ENCODE measurements at regions not wholly inside any gene's neighbourhood (a gene's known extent, or its start where the extent isn't known, plus 50 kb on each side); places are given as distances from the start of the nearest gene placed in this dataset.

- TF ChIP-seq CTCF (conservative IDR thresholded peaks at IDR 0.05; ENCODE audit: low read depth in 2 of 2), result no peak
- no peak for TF ChIP-seq POLR2AphosphoS5 (IDR thresholded peaks at IDR 0.05; ENCODE audit: low read depth)
- no peak for TF ChIP-seq EZH2 (IDR thresholded peaks at IDR 0.05; ENCODE audit: low read depth, unreplicated experiment)
- no peak for TF ChIP-seq REST (IDR thresholded peaks at IDR 0.05; ENCODE audit: unreplicated experiment)
- TF ChIP-seq JUNB (IDR thresholded peaks at IDR 0.05; ENCODE audit: unreplicated experiment), result no peak
- no peak for TF ChIP-seq EZH2phosphoT487 (IDR thresholded peaks at IDR 0.05; ENCODE audit: unreplicated experiment)
- TF ChIP-seq ZNF114 (CRISPR knock-in tag; IDR thresholded peaks at IDR 0.05), result no peak
- TF ChIP-seq CREB1 (CRISPR knock-in tag; IDR thresholded peaks at IDR 0.05; ENCODE audit: low read depth), result no peak
- TF ChIP-seq ZNF462 (CRISPR knock-in tag; IDR thresholded peaks at IDR 0.05), result no peak
- no peak for TF ChIP-seq ZNF331 (CRISPR knock-in tag; IDR thresholded peaks at IDR 0.05; ENCODE audit: low read depth)
- no peak for TF ChIP-seq ETS1 (IDR thresholded peaks at IDR 0.05)
- no peak for TF ChIP-seq STAT1 (IDR thresholded peaks at IDR 0.05; ENCODE audit: unreplicated experiment)
- TF ChIP-seq NANOG (IDR thresholded peaks at IDR 0.05; ENCODE audit: borderline replicate concordance), result no peak
These were observed 59.7 kb upstream of the TNFRSF19 start for GRCh38 chr13:23510544-23510916.

All from GM23338 (cell line).